B cell (primary cell): ENCODE measurements at regions not wholly inside any gene's neighbourhood (a gene's known extent, or its start where the extent isn't known, plus 50 kb on each side); places are given as distances from the start of the nearest gene placed in this dataset.
"Not testable (repeated sequence)": the region's sequence is repeated elsewhere in the genome, so short reads cannot be mapped to it uniquely, and the experiment has no call there.

Experiments used
- ATAC-seq: fragments of 200-7000 bp; cut with Tn5 transposase; one replicate; pipeline ENCODE4 v1.10.0; 2021; ENCODE audit warnings: low read depth, mild to moderate bottlenecking, moderate number of reproducible peaks, moderate library complexity
- CTCF ChIA-PET: fragments of 350-600 bp; sonication (Branson Sonifier 250); formaldehyde crosslinking; loops from one replicate; lab custom pipeline; 2021; ENCODE audit warnings: antibody characterized with exemption, inconsistent platforms; lab: Charles Lee
- POLR2A ChIA-PET: fragments of 350-600 bp; sonication (Branson Sonifier 250); formaldehyde crosslinking; loops from one replicate; lab custom pipeline; 2021; ENCODE audit warnings: antibody characterized with exemption; lab: Charles Lee
- DNase-seq: peaks from one replicate; pipeline ENCODE4 v3.0.0; 2013
- H2AFZ ChIP-seq: 2 replicates; pipeline ENCODE4 v1.6.1; 2012; ENCODE audit warnings: mild to moderate bottlenecking, low read depth, low read length; ENCODE audit not compliant: insufficient read depth, poor library complexity, severe bottlenecking
- H3K27ac ChIP-seq, 2 donors: 1 replicate in 1 of 2; 2 replicates in 1 of 2; pipeline ENCODE4 v1.5.1; 2012 to 2013; ENCODE audit warnings: low read length in 2 of 2, mild to moderate bottlenecking in 2 of 2, moderate library complexity in 1 of 2
- H3K27me3 ChIP-seq, 4 experiments: fragments of 200-600 bp in 1 of 4; sonication (generic) in 1 of 4; replicated peaks in 1 of 4; 1 replicate in 2 of 4; 2 replicates in 2 of 4; pipeline versions ENCODE4 v1.6.1 to v1.7.0; 2013 to 2016; ENCODE audit warnings: low read length in 3 of 4, mild to moderate bottlenecking in 2 of 4, mixed read lengths in 1 of 4, moderate library complexity in 1 of 4; ENCODE audit not compliant: insufficient read depth in 4 of 4, control insufficient read depth in 3 of 4; ENCODE audit errors: control extremely low read depth in 1 of 4
- H3K36me3 ChIP-seq, 2 experiments: replicated peaks in 1 of 2; 1 replicate in 1 of 2; 2 replicates in 1 of 2; pipeline versions ENCODE4 v1.6.1 to v1.7.1; 2013; ENCODE audit warnings: low read length in 1 of 2; ENCODE audit not compliant: insufficient read depth in 2 of 2, control insufficient read depth in 1 of 2; ENCODE audit errors: control extremely low read depth in 1 of 2, extremely low read depth in 1 of 2
- H3K4me1 ChIP-seq, 2 donors: fragments of 200-600 bp in 1 of 2; sonication (generic) in 1 of 2; 1 replicate in 1 of 2; 2 replicates in 1 of 2; pipeline versions ENCODE4 v1.5.1 to v1.6.1; 2013 to 2017; ENCODE audit warnings: low read length in 2 of 2; ENCODE audit not compliant: control insufficient read depth in 2 of 2, insufficient read depth in 2 of 2
- H3K4me2 ChIP-seq: replicated peaks from 2 replicates; pipeline ENCODE3; 2012; ENCODE audit warnings: mild to moderate bottlenecking, low read depth, low read length; ENCODE audit not compliant: poor library complexity, severe bottlenecking
- H3K4me3 ChIP-seq, 5 experiments: fragments of 200-600 bp in 1 of 5; sonication (generic) in 1 of 5; 1 replicate in 3 of 5; 2 replicates in 2 of 5; pipeline versions ENCODE4 v1.5.1 to v1.7.0; 2011 to 2016; ENCODE audit warnings: low read length in 4 of 5, mild to moderate bottlenecking in 4 of 5, low read depth in 2 of 5, control low read depth in 1 of 5, moderate library complexity in 1 of 5; ENCODE audit not compliant: insufficient read depth in 1 of 5; ENCODE audit errors: control extremely low read depth in 1 of 5, extremely low read depth in 1 of 5
- H3K79me2 ChIP-seq: fragments of 200-600 bp; sonication (generic); one replicate; pipeline ENCODE4 v1.6.0; 2016; ENCODE audit warnings: low read length; ENCODE audit not compliant: control insufficient read depth, insufficient read depth
- H3K9ac ChIP-seq: fragments of 200-600 bp; sonication (generic); 2 replicates; pipeline ENCODE4 v1.6.1; 2017; ENCODE audit warnings: mild to moderate bottlenecking, low read length, moderate library complexity
- H3K9me3 ChIP-seq, 3 donors: one replicate each; pipeline versions ENCODE4 v1.6.1 to v1.7.1; 2013; ENCODE audit warnings: low read length in 2 of 3; ENCODE audit not compliant: control insufficient read depth in 2 of 3, insufficient read depth in 1 of 3; ENCODE audit errors: control extremely low read depth in 1 of 3
- H4K20me1 ChIP-seq: 2 replicates; pipeline ENCODE4 v1.6.0; 2012; ENCODE audit warnings: mild to moderate bottlenecking, low read length; ENCODE audit not compliant: insufficient read depth, control insufficient read depth, poor library complexity, severe bottlenecking
- H3K27ac Mint-ChIP-seq: one replicate; pipeline ENCODE4 v1.8.0; 2021; ENCODE audit warnings: mixed read lengths
- H3K27me3 Mint-ChIP-seq: one replicate; pipeline ENCODE4 v1.8.0; 2021; ENCODE audit warnings: mixed read lengths
- H3K4me1 Mint-ChIP-seq: one replicate; pipeline ENCODE4 v1.8.0; 2021; ENCODE audit warnings: mixed read lengths
- H3K4me3 Mint-ChIP-seq: one replicate; pipeline ENCODE4 v1.8.0; 2021; ENCODE audit warnings: mixed read lengths
- H3K9me3 Mint-ChIP-seq: one replicate; pipeline ENCODE4 v1.8.0; 2022; ENCODE audit warnings: mixed read lengths; ENCODE audit not compliant: insufficient read depth
- WGBS: methylation state at CpG from one replicate; pipeline ENCODE4 v1.1.5; 2013; ENCODE audit warnings: missing lambda C conversion rate; ENCODE audit not compliant: insufficient coverage; 5-methylcytosine and 5-hydroxymethylcytosine counted together
- intact Hi-C: fragments of 100-400 bp; cut with micrococcal nuclease; formaldehyde crosslinking; loops from one replicate; pipeline ENCODE4 v1.10.0; 2022

GRCh38 chr13:18322821-18323220 lies 858.8 kb downstream of the TUBA3C start:
- H3K9me3 ChIP-seq, CTCF ChIA-PET, H3K36me3 ChIP-seq, H3K4me1 Mint-ChIP-seq, H4K20me1 ChIP-seq, H3K4me3 ChIP-seq, DNase-seq, H2AFZ ChIP-seq, ATAC-seq, H3K27ac ChIP-seq, POLR2A ChIA-PET, H3K27me3 ChIP-seq, H3K79me2 ChIP-seq, H3K9me3 Mint-ChIP-seq, intact Hi-C loops, H3K4me1 ChIP-seq, H3K27ac Mint-ChIP-seq, H3K4me3 Mint-ChIP-seq, H3K4me2 ChIP-seq, H3K27me3 Mint-ChIP-seq, H3K9ac ChIP-seq: not testable (repeated sequence)
- WGBS: 77% methylated on average over 13 of the region's 18 CpGs

DNA sequence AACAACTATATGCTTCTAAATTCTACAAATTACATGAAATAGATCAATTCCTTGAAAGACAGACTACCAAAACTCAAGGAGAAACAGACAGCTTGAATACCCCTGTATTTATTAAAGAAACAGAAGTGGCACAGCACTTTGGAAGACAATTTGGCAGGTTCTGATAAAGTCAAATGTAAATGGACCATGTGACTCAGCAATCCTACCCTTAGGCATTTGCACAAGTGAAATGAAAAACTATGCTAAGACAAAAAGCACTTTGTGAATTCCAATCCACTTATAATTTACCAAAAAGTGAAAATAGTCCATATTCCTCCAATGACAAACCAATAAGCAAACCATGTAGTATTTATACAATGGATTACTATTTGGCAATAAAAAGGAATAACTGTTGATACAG lies 862.0 kb downstream of the TUBA3C start:
- H3K27me3 ChIP-seq, intact Hi-C loops, POLR2A ChIA-PET, H4K20me1 ChIP-seq, H3K79me2 ChIP-seq, H3K9ac ChIP-seq, ATAC-seq, H3K9me3 Mint-ChIP-seq, H3K4me1 Mint-ChIP-seq, H3K4me3 ChIP-seq, H3K9me3 ChIP-seq, H2AFZ ChIP-seq, H3K27ac ChIP-seq, H3K27ac Mint-ChIP-seq, H3K4me2 ChIP-seq, H3K4me3 Mint-ChIP-seq, H3K4me1 ChIP-seq, DNase-seq, CTCF ChIA-PET, H3K27me3 Mint-ChIP-seq, H3K36me3 ChIP-seq: not testable (repeated sequence)

GRCh38 chr13:18303240-18303813 lies 878.3 kb downstream of the TUBA3C start:
- H3K27me3 Mint-ChIP-seq, H3K9ac ChIP-seq, POLR2A ChIA-PET, CTCF ChIA-PET, H3K27ac Mint-ChIP-seq, H4K20me1 ChIP-seq, H3K4me1 Mint-ChIP-seq, intact Hi-C loops, H3K9me3 Mint-ChIP-seq, ATAC-seq, H3K4me1 ChIP-seq, H3K4me3 ChIP-seq, H3K27ac ChIP-seq, H3K27me3 ChIP-seq, H3K4me3 Mint-ChIP-seq, H2AFZ ChIP-seq, H3K4me2 ChIP-seq, DNase-seq, H3K79me2 ChIP-seq, H3K36me3 ChIP-seq: not testable (repeated sequence)
- WGBS: 71% methylated on average over 6 of the region's 6 CpGs
- H3K9me3 ChIP-seq: peaks cover 0 to 14% (median 1%) of the 10 kb centered on the region in 3 donors

GRCh38 chr13:18300968-18301367 lies 880.7 kb downstream of the TUBA3C start:
- POLR2A ChIA-PET, H4K20me1 ChIP-seq, H3K9me3 Mint-ChIP-seq, H3K4me3 Mint-ChIP-seq, H2AFZ ChIP-seq, H3K4me3 ChIP-seq, ATAC-seq, H3K27me3 Mint-ChIP-seq, CTCF ChIA-PET, H3K4me1 ChIP-seq, DNase-seq, H3K4me2 ChIP-seq, H3K27ac ChIP-seq, H3K9me3 ChIP-seq, H3K36me3 ChIP-seq, H3K27me3 ChIP-seq, H3K27ac Mint-ChIP-seq, H3K9ac ChIP-seq, intact Hi-C loops, H3K4me1 Mint-ChIP-seq, H3K79me2 ChIP-seq: not testable (repeated sequence)
- WGBS: no CpG with 5 or more reads among the region's 1 CpG
